HEK293T (cell line): ENCODE measurements at regions not wholly inside any gene's neighbourhood (a gene's known extent, or its start where the extent isn't known, plus 50 kb on each side); places are given as distances from the start of the nearest gene placed in this dataset.

ENCODE experiments used
- CTCF ChIA-PET: fragments of 350-600 bp; formaldehyde crosslinking; extraction: SDS; loops from one replicate; lab custom pipeline; 2021; ENCODE audit warnings: antibody characterized with exemption, inconsistent platforms; lab: Yijun Ruan, JAX
- POLR2A ChIA-PET: fragments of 350-600 bp; formaldehyde crosslinking; extraction: SDS; loops from one replicate; lab custom pipeline; 2020; ENCODE audit warnings: antibody characterized with exemption, inconsistent platforms; lab: Yijun Ruan, JAX
- DNase-seq: peaks from one replicate; pipeline ENCODE4 v3.0.0; 2012; ENCODE audit warnings: mixed read lengths; ENCODE audit errors: extremely low spot score
- ARNT ChIP-seq: fragments of 450-650 bp; IDR thresholded peaks from 2 replicates; pipeline ENCODE4 v1.6.1; 2017; ENCODE audit warnings: mild to moderate bottlenecking
- BHLHE40 ChIP-seq: fragments of 450-650 bp; IDR thresholded peaks from 2 replicates; pipeline ENCODE4 v1.6.1; 2016; ENCODE audit warnings: mild to moderate bottlenecking, moderate library complexity, borderline replicate concordance
- CTBP1 ChIP-seq: fragments of 450-650 bp; IDR thresholded peaks from 2 replicates; pipeline ENCODE4 v1.6.1; 2016; ENCODE audit warnings: borderline replicate concordance
- ELF4 ChIP-seq: fragments of 450-650 bp; IDR thresholded peaks from 2 replicates; pipeline ENCODE4 v1.6.1; 2017; ENCODE audit warnings: antibody characterized with exemption
- FOXA1 ChIP-seq: fragments of 450-650 bp; IDR thresholded peaks from 2 replicates; pipeline ENCODE4 v1.6.1; 2016; ENCODE audit warnings: mild to moderate bottlenecking
- FOXK2 ChIP-seq: fragments of 450-650 bp; IDR thresholded peaks from 2 replicates; pipeline ENCODE4 v1.6.1; 2016; ENCODE audit warnings: mild to moderate bottlenecking
- FOXM1 ChIP-seq: fragments of 450-650 bp; IDR thresholded peaks from 2 replicates; pipeline ENCODE4 v1.6.1; 2017; ENCODE audit warnings: mild to moderate bottlenecking, borderline replicate concordance
- HDGF ChIP-seq: fragments of 450-650 bp; IDR thresholded peaks from 2 replicates; pipeline ENCODE4 v1.6.1; 2017; ENCODE audit warnings: antibody characterized with exemption, borderline replicate concordance
- L3MBTL2 ChIP-seq: fragments of 450-650 bp; conservative IDR thresholded peaks from 2 replicates; pipeline ENCODE4 v1.6.1; 2016; ENCODE audit warnings: mild to moderate bottlenecking
- LEF1 ChIP-seq: fragments of 450-650 bp; IDR thresholded peaks from 2 replicates; pipeline ENCODE4 v1.6.1; 2017; ENCODE audit warnings: mild to moderate bottlenecking, borderline replicate concordance
- NFRKB ChIP-seq: fragments of 450-650 bp; IDR thresholded peaks from 2 replicates; pipeline ENCODE4 v1.6.1; 2016; ENCODE audit warnings: mild to moderate bottlenecking, moderate library complexity
- SP1 ChIP-seq: fragments of 450-650 bp; IDR thresholded peaks from 2 replicates; pipeline ENCODE4 v1.6.1; 2017
- SUZ12 ChIP-seq: fragments of 450-650 bp; IDR thresholded peaks from 2 replicates; pipeline ENCODE4 v1.6.1; 2016; ENCODE audit warnings: mild to moderate bottlenecking
- TARDBP ChIP-seq: fragments of 450-650 bp; IDR thresholded peaks from 2 replicates; pipeline ENCODE4 v1.6.1; 2016
- ZNF384 ChIP-seq: fragments of 450-650 bp; IDR thresholded peaks from 2 replicates; pipeline ENCODE4 v1.6.1; 2016
- TF ChIP-seq, protein P1 (sequence below): fragments of 450-650 bp; IDR thresholded peaks from 2 replicates; pipeline ENCODE4 v1.6.1; 2016

DNA sequence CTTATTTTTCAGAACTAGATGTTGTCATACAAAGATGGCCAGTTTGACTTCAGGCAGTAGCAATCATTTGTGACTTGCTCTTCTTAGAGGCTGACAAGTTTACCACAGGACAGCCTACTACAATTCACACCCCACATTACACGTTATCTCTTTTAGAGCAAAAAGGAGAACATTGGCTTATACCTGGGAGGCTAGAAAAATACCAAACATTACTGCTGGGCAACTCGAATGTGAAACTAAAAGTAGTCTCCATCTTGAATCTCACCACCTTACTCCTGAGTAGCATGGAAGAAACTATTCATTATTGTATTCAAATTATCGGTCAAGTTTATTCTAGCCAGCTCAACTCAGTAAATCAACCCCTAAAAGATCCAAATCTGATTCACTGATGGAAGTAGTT, 90.7 kb upstream of the TMEM26 start:
- ChIA-PET CTCF (no interaction called here), POLR2A (no interaction called here)
- TF ChIP-seq BHLHE40 (no peak), FOXK2 (no peak), ARNT (no peak), ELF4 (no peak), TARDBP (no peak), FOXM1 (no peak)
- no peak for DNase-seq

DNA sequence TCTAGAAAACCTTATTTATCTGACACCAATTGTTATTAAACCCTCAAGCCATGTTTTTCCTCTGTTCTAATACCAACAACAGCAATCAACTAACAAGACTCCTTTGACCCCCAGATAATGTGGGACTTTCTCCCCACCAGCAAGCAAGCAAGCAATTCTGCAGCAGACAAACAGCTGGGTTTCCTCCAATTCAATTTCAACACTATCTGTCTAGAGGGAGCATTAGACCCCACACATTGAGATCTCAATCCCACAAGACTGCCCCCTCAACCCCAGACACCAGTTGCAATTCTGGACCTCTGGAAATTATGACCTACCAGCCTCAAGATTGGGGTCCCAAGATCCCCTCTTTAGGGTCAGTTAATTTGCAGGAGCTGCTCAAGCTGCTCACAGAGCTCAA, 89.4 kb upstream of the TMEM26 start:
- POLR2A ChIA-PET: no interaction called here
- CTCF ChIA-PET: no interaction called here
- no peak for DNase-seq
- TF ChIP-seq NFRKB (no peak), SP1 (no peak), ARNT (no peak), ZNF384 (no peak), HDGF (no peak)

DNA sequence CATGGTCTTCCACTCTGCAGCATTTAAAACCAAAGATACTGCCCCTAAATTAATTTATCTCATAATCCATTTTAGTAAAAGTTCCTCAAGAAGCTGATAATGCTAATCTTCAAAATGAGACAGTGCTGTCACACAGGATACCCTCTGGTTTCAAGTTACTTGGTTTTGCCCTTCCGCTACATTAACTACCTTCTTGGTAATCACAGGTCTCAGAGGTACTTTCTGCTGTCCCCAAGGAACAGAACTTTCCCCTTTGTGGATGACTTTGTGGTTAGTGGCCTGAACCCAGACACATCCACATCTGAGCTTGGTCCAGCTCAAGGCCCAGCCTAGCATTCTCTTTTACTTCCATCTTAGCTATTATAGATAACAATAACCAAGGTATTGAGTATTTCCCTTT, 88.8 kb upstream of the TMEM26 start:
- CTCF ChIA-PET: no interaction called here
- POLR2A ChIA-PET: no interaction called here
- TF ChIP-seq NFRKB: no peak
- TF ChIP-seq, protein P1, sequence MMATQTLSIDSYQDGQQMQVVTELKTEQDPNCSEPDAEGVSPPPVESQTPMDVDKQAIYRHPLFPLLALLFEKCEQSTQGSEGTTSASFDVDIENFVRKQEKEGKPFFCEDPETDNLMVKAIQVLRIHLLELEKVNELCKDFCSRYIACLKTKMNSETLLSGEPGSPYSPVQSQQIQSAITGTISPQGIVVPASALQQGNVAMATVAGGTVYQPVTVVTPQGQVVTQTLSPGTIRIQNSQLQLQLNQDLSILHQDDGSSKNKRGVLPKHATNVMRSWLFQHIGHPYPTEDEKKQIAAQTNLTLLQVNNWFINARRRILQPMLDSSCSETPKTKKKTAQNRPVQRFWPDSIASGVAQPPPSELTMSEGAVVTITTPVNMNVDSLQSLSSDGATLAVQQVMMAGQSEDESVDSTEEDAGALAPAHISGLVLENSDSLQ: no peak
- TF ChIP-seq FOXK2: no peak
- TF ChIP-seq FOXA1: no peak
- TF ChIP-seq ARNT: no peak
- no peak for TF ChIP-seq LEF1
- no peak for TF ChIP-seq FOXM1
- TF ChIP-seq BHLHE40: no peak
- TF ChIP-seq SUZ12: no peak
- no peak for TF ChIP-seq ZNF384
- no peak for TF ChIP-seq CTBP1
- no peak for DNase-seq

DNA sequence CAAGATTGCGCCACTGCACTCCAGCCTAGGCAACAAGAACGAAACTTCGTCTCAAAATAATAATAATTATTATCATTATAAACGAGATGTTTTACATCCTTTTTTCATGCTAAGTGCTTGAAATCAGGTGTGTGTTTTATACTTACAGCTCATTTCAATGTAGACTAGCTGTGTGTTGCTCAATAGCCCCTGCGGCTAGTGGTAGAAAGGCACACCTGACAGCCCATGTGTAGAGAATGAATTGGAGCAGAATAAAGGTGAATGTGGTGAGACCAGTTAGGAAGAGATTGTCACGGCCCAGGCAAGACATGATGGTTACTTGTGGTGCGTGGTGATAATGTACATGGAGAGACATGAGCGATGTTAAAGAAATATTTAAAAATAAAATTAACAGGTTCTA, 86.7 kb upstream of the TMEM26 start:
- DNase-seq: no peak
- no peak for TF ChIP-seq SUZ12
- TF ChIP-seq FOXM1: no peak
- no peak for TF ChIP-seq NFRKB
- no peak for TF ChIP-seq ARNT
- TF ChIP-seq FOXK2: no peak
- TF ChIP-seq CTBP1: no peak
- ChIA-PET POLR2A (no interaction called here), CTCF (no interaction called here)

DNA sequence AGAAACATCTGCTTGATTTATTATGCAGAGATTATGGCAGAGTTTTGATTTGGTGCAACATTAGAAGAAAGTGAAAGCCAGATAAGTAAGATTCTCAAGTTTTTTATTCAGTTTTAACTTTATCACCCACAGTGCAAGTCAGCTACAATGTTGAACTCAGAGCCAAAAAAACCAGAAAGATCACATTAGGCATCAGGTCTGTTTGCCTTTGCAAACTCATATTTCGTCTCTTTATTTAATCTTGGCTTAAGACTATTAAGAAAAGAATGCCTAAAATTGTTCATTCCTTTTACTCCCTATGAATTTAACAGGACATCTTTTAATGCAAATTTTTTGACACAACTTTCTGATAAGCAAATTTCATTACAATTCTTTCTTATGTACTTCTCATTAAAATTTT, 76.0 kb upstream of the TMEM26 start:
- ChIA-PET CTCF (no interaction called here), POLR2A (no interaction called here)
- DNase-seq: no peak
- TF ChIP-seq ZNF384 (no peak), TARDBP (no peak), CTBP1 (no peak), BHLHE40 (no peak), NFRKB (no peak), ARNT (no peak)

DNA sequence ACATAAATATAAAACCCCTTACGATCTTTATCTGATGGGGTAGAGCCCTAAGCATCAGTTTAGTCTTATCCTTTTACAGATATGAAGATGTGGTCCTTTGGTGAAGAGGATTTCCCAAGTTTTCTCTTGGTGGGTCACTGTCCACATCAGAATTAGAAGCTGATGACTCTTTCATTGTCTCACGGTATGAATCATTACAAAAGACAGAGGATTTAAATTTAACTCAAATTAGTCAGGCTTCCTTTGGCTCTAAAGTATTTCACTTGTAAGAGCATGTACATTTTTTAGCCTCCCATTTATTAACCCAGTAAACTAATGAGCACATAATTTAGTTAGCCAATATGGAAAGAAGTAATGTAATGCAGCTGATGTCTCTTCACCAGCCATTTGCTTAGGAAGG, 49.9 kb upstream of the TMEM26 start:
- no peak for TF ChIP-seq L3MBTL2
- no peak for TF ChIP-seq CTBP1
- TF ChIP-seq BHLHE40: no peak
- TF ChIP-seq FOXM1: no peak
- TF ChIP-seq FOXA1: no peak
- TF ChIP-seq ZNF384: no peak
- TF ChIP-seq, protein P1: no peak
- no peak for TF ChIP-seq FOXK2
- no peak for TF ChIP-seq SUZ12
- no peak for TF ChIP-seq ELF4
- no peak for TF ChIP-seq NFRKB
- TF ChIP-seq SP1: no peak
- TF ChIP-seq ARNT: no peak
- TF ChIP-seq HDGF: no peak
- no peak for TF ChIP-seq TARDBP
- no peak for TF ChIP-seq LEF1

More for the DNA sequence above, 49.9 kb upstream of the TMEM26 start:
- DNase-seq: no peak
- POLR2A ChIA-PET: no interaction called here
- CTCF ChIA-PET: no interaction called here
